Tibial nerve (tissue), 4 donors: ENCODE measurements at regions not wholly inside any gene's neighbourhood (a gene's known extent, or its start where the extent isn't known, plus 50 kb on each side); places are given as distances from the start of the nearest gene placed in this dataset.
A peak's percentile ranks its signal among the peaks of the same experiment; 100 is the strongest.

Experiments used
- DNase-seq, 2 donors: peaks; one replicate each; pipeline ENCODE4 v3.0.0-alpha.2; 2019; ENCODE audit warnings: low spot score in 2 of 2
- H3K27ac ChIP-seq, 4 donors: fragments of 200-600 bp; sonication (generic) in 3 of 4; one replicate each; pipeline ENCODE4 v1.5.1; 2017 to 2019; ENCODE audit warnings: mild to moderate bottlenecking in 1 of 4
- H3K27me3 ChIP-seq, 2 donors: fragments of 200-600 bp; sonication (generic) in 1 of 2; one replicate each; pipeline versions ENCODE4 v1.5.1 to v1.6.0; 2017 to 2019
- H3K36me3 ChIP-seq, 3 donors: fragments of 200-600 bp; sonication (generic); one replicate each; pipeline ENCODE4 v1.5.1; 2018 to 2019
- H3K4me1 ChIP-seq, 4 donors: fragments of 200-600 bp; sonication (generic) in 3 of 4; one replicate each; pipeline ENCODE4 v1.5.1; 2017 to 2019
- H3K4me3 ChIP-seq, 4 donors: fragments of 200-600 bp; sonication (generic) in 3 of 4; one replicate each; pipeline ENCODE4 v1.5.1; 2017 to 2019; ENCODE audit warnings: mild to moderate bottlenecking in 1 of 4, moderate library complexity in 1 of 4
- H3K9me3 ChIP-seq, 4 donors: fragments of 200-600 bp; sonication (generic) in 3 of 4; one replicate each; pipeline ENCODE4 v1.5.1; 2017 to 2019
- EP300 ChIP-seq, 2 donors: sonication (generic); formaldehyde crosslinking; IDR thresholded peaks; one replicate each; pipeline ENCODE4 v1.6.1; 2017; ENCODE audit warnings: antibody characterized with exemption in 2 of 2, mild to moderate bottlenecking in 1 of 2
- POLR2A ChIP-seq, 2 donors: fragments of 450-650 bp; IDR thresholded peaks; one replicate each; pipeline ENCODE4 v1.6.1; 2017; ENCODE audit warnings: antibody characterized with exemption in 2 of 2, mild to moderate bottlenecking in 2 of 2, moderate library complexity in 2 of 2
- WGBS, 2 donors: methylation state at CpG; one replicate each; pipeline ENCODE4 v1.1.5; 2018; 5-methylcytosine and 5-hydroxymethylcytosine counted together
- TF ChIP-seq, protein P1 (sequence below), 5 experiments: fragments of 200-600 bp in 3 of 5; fragments of 450-650 bp in 2 of 5; sonication (generic) in 3 of 5; IDR thresholded peaks; one replicate each; pipeline ENCODE4 v1.5.1; 2016 to 2019; ENCODE audit warnings: antibody characterized with exemption in 5 of 5, mild to moderate bottlenecking in 3 of 5, moderate library complexity in 2 of 5

DNA sequence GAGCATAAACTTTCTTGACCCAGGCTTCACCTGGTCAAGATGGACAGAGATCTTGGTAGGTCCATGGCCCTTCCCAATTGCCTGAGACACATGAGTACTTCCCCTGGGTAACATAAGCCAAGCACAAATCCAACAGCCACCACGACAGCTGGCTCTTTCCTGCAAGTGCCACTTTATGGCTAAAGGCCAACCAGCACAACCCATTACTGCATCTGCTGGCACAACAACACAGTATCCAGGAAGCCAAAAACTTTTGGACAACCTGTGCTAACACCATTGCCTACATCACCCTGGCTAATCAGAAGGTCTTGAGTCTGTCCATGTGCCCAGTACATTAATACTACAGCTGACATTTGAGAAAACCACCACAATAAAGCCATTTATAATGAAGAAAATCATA is 548.0 kb upstream of the SEMA3D start:
- no peak for TF ChIP-seq EP300 (IDR thresholded peaks at IDR 0.05)
- TF ChIP-seq, protein P1, sequence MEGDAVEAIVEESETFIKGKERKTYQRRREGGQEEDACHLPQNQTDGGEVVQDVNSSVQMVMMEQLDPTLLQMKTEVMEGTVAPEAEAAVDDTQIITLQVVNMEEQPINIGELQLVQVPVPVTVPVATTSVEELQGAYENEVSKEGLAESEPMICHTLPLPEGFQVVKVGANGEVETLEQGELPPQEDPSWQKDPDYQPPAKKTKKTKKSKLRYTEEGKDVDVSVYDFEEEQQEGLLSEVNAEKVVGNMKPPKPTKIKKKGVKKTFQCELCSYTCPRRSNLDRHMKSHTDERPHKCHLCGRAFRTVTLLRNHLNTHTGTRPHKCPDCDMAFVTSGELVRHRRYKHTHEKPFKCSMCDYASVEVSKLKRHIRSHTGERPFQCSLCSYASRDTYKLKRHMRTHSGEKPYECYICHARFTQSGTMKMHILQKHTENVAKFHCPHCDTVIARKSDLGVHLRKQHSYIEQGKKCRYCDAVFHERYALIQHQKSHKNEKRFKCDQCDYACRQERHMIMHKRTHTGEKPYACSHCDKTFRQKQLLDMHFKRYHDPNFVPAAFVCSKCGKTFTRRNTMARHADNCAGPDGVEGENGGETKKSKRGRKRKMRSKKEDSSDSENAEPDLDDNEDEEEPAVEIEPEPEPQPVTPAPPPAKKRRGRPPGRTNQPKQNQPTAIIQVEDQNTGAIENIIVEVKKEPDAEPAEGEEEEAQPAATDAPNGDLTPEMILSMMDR (IDR thresholded peaks at IDR 0.05), result no peak
- no peak for TF ChIP-seq POLR2A (IDR thresholded peaks at IDR 0.05)
- Histone ChIP-seq H3K27ac (no peak overlapping the region), H3K9me3 (peaks cover 0 to 14% (median 3%) of the 10 kb centered on the region in 4 donors), H3K4me3 (no peak overlapping the region), H3K36me3 (no peaks in the 10 kb centered on the region), H3K4me1 (peaks cover 0 to 14% (median 0%) of the 10 kb centered on the region in 4 donors), H3K27me3 (no peaks in the 10 kb centered on the region)
- DNase-seq, result no peak
- 25 to 58% methylated on average over 1 of the region's 1 CpG for WGBS, 2 donors

DNA sequence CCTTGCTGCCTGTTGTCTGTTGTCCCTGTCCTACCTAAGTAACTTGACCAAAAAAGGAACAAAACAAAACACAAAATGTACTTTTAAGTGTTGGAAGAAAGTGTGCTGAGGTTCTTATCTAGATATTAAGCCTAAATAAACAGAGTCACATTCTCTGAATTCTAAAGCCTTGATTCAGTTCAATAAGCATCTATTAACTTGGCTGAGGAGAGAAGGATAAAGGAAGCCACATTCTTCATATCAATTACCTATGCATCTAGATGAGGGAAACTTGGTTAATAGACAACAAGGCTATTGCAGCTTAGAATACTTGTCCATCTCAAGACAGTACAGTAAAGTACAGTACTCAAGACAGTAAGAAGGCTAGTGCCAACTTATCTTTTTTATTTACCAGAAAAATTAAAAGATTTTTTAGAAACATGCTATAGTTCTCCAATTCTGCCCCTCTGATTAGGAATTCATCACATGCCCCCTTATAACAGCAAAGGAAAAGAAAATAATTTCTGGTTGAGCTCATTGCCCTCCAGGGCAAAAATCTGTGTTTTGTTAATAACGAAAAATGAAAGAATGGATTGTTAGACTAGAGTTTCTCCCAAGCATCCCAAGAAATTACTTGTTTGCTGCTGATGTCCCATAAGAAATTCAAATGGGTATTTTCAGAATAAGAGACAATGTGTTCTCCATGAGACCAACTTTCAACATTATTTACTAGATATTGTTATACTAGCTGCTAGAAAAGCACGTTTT is 546.5 kb upstream of the SEMA3D start:
- DNase-seq, result no peak
- Histone ChIP-seq H3K4me3 (no peak overlapping the region), H3K27me3 (no peaks in the 10 kb centered on the region), H3K36me3 (no peaks in the 10 kb centered on the region), H3K27ac (peak overlapping the region in 2 of 4 donors; percentile 5 to 34), H3K4me1 (peaks cover 0 to 14% (median 0%) of the 10 kb centered on the region in 4 donors), H3K9me3 (peaks cover 0 to 14% (median 3%) of the 10 kb centered on the region in 4 donors)
- TF ChIP-seq, protein P1 (IDR thresholded peaks at IDR 0.05), result no peak
- no peak for TF ChIP-seq EP300 (IDR thresholded peaks at IDR 0.05)
- TF ChIP-seq POLR2A (IDR thresholded peaks at IDR 0.05), result no peak
- 28 to 33% methylated on average over 2 of the region's 2 CpGs for WGBS, 2 donors

DNA sequence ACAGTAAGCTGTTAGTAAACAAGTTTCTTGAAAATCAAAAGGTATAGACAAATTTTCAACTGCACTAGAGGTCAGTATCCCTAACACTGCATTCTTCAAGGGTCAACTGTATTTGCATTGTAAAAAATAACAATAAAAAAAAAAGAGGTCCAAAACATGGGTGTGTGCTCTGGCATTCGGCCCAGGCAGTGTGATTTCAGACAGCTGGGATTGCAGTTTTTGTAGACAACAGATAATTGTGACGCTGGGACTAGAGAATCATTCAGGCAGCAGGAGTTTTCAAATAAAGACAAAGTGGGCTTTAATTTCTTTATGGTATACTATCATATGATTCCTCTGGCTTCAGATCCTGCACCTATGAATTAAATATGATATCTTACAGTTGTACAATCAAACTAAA is 543.2 kb upstream of the SEMA3D start:
- H3K9me3 ChIP-seq, result no peaks in the 10 kb centered on the region
- H3K36me3 ChIP-seq, result no peaks in the 10 kb centered on the region
- peaks cover 0 to 14% (median 0%) of the 10 kb centered on the region in 4 donors for H3K4me1 ChIP-seq
- TF ChIP-seq POLR2A (IDR thresholded peaks at IDR 0.05) (no peak), EP300 (IDR thresholded peaks at IDR 0.05) (no peak)
- TF ChIP-seq, protein P1 (IDR thresholded peaks at IDR 0.05), result no peak
- H3K27me3 ChIP-seq, result no peaks in the 10 kb centered on the region
- no peak overlapping the region for H3K27ac ChIP-seq
- DNase-seq, result no peak
- H3K4me3 ChIP-seq, result no peak overlapping the region
- 9 to 11% methylated on average over 2 of the region's 2 CpGs for WGBS, 2 donors

DNA sequence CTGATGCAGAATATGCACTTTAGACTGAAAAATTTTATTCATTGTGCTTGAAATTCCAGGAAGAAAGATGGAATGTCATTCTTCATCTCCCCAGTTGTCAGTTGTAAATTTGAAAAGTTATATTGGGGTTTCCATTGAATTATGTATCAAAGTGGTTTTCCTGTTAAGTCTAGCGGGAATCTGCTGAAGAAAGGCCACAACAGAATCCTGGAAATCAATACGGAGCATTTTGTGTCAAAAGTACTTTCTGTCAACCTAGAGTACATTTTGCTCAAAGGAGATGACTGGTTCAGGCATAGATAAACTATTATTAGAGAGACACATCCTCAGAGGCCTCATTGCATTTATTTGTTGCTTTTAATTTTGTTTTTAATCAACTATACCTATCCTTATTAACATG is 538.2 kb upstream of the SEMA3D start:
- H3K4me3 ChIP-seq, result no peak overlapping the region
- WGBS, 2 donors, result 92 to 97% methylated on average over 2 of the region's 2 CpGs
- no peaks in the 10 kb centered on the region for H3K27me3 ChIP-seq
- DNase-seq, result no peak
- H3K9me3 ChIP-seq, result no peaks in the 10 kb centered on the region
- no peak overlapping the region for H3K27ac ChIP-seq
- H3K4me1 ChIP-seq, result peaks cover 0 to 5% (median 0%) of the 10 kb centered on the region in 4 donors
- TF ChIP-seq EP300 (IDR thresholded peaks at IDR 0.05) (no peak), POLR2A (IDR thresholded peaks at IDR 0.05) (no peak)
- TF ChIP-seq, protein P1 (IDR thresholded peaks at IDR 0.05), result no peak
- H3K36me3 ChIP-seq, result no peaks in the 10 kb centered on the region
